ENCODE measurements at regions not wholly inside any gene's neighbourhood (a gene's known extent, or its start where the extent isn't known, plus 50 kb on each side); places are given as distances from the start of the nearest gene placed in this dataset.

DNA sequence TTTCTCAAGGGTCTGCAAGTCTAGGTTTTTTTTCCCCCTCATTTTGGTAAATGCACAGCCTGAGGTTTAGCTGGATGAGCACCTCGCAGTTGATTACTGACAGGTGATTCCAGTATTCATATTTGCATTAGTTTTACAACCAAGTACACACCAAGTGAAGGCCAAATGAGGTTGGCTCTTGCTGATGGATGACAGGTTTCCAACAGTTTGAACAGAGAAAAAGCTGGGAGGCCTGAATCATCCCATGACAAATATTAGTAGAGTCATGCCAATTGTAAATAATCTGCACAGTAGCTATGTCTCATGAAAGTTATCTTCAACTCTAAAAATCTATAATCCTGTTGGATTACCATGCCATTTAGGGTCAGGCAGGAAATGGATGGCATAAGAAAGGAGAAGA, 399.8 kb downstream of the HTR7 start:
- no peak overlapping the region for H3K4me3 ChIP-seq (ENCODE audit: control insufficient read depth, low read depth, low read length)
- TF ChIP-seq, protein P1, sequence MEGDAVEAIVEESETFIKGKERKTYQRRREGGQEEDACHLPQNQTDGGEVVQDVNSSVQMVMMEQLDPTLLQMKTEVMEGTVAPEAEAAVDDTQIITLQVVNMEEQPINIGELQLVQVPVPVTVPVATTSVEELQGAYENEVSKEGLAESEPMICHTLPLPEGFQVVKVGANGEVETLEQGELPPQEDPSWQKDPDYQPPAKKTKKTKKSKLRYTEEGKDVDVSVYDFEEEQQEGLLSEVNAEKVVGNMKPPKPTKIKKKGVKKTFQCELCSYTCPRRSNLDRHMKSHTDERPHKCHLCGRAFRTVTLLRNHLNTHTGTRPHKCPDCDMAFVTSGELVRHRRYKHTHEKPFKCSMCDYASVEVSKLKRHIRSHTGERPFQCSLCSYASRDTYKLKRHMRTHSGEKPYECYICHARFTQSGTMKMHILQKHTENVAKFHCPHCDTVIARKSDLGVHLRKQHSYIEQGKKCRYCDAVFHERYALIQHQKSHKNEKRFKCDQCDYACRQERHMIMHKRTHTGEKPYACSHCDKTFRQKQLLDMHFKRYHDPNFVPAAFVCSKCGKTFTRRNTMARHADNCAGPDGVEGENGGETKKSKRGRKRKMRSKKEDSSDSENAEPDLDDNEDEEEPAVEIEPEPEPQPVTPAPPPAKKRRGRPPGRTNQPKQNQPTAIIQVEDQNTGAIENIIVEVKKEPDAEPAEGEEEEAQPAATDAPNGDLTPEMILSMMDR (IDR thresholded peaks at IDR 0.05; ENCODE audit: control insufficient read depth, insufficient read depth, low read depth, low read length, missing control alignments): no peak
- DNase-seq (ENCODE audit: low read depth): no peak

DNA sequence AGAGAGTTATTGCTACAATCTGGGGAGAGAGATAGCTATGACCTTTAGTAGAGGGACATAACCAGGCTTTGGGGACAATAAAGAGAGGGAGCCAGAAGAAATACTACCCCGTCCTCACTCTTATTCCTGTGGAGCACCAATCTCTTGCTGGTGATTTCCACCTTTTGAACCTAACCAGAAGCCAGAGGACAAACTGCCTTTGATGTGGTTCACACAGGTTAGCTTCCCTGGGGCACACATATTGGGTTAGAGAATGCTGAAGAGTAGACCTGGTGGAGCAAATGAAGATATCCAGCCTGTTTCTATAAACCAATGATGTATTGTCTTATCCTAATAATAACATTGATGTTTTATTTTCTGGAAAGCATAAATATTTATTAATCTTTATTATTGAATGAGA, 399.3 kb downstream of the HTR7 start:
- DNase-seq (ENCODE audit: low read depth): no peak
- TF ChIP-seq, protein P1 (IDR thresholded peaks at IDR 0.05; ENCODE audit: control insufficient read depth, insufficient read depth, low read depth, low read length, missing control alignments): no peak
- no peak overlapping the region for H3K4me3 ChIP-seq (ENCODE audit: control insufficient read depth, low read depth, low read length)

DNA sequence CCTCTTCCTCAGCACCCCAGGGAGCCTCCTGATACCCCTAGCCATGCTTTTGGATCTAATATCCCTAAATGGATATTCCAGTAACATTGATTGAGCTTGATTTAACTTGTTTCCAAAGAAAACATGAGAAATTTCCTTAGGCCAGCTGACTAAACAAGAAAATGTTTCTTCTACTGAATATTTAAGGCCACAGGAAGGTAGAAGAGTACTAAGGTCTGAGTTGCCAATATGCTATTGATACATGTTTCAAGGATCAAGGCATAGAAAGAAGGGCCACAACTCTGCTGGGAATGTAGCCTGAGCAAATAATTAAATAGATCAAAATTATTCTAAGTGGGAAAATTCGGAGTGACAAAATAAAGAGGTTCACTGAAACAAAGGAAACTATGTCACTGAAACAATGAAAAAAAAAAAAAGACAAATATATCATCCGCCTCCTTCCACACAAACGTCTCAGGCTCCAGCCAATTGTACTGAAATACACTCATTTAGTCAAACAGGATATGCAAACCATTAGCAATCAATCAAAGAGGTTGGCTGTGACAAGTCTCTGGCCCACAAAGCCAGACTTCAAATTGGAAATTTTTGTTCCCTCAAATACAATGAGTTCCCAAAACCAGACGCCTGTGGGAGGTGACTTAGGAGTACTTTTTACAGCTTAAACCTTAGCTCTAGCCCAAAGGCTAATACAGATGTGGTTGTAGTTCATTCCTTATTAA, 396.2 kb downstream of the HTR7 start:
- no peak for DNase-seq (ENCODE audit: low read depth)
- TF ChIP-seq, protein P1 (IDR thresholded peaks at IDR 0.05; ENCODE audit: control insufficient read depth, insufficient read depth, low read depth, low read length, missing control alignments): no peak
- H3K4me3 ChIP-seq (ENCODE audit: control insufficient read depth, low read depth, low read length): no peak overlapping the region

DNA sequence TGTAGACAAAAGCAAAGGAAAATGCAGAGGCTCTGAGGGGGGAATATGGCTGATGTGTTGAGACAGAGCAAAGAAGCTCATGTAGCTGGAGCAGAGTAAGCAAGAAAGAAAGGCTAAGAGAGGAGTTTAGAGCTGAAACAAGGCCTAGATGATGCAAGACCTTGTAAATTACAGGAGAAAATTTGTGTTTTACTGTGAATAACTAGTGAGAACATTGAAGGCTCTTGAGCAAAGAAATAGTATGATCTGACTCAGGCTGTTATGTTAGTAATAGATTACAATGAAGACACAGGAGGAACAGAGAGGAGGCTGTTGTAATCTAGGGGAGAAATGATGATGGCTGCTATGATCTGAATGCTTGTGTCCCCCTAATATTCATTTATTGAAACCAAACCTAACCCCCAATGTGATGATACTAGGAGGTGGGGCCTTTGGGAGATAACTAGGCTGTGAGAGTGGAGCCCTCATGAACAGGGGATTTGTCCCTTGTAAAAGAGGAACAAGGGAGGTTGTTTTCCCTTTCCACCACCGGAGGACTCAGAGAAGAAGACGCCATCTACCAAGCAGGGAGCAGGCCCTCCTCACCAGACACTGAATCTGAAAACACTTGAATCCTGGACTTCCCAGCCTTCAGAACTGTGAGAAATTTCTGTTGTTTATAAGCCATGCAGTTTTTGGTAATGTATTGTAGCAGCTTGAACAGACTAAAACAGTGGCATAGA, 394.9 kb downstream of the HTR7 start:
- TF ChIP-seq, protein P1 (IDR thresholded peaks at IDR 0.05; ENCODE audit: control insufficient read depth, insufficient read depth, low read depth, low read length, missing control alignments): no peak
- H3K4me3 ChIP-seq (ENCODE audit: control insufficient read depth, low read depth, low read length): no peak overlapping the region
- peak; percentile 16 for DNase-seq (ENCODE audit: low read depth)

DNA sequence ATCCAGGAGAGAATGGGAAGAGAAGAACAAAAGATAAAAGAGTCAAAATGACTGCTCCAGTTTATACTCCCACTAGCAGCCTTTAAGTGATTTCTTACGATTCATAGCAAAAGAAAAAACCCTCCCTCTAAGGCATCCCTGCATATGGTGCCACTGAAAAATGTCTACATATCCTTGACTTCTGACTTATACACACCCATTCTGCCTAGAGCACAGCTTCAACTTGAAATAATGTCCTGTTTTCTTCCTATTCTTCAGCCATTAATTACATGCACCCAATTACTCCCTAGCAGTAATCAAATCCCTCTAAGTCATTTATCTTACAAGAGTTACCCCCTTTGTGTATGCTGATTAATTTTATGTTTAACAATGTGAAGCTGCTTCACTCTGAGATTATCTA, 393.5 kb downstream of the HTR7 start:
- TF ChIP-seq, protein P1 (IDR thresholded peaks at IDR 0.05; ENCODE audit: control insufficient read depth, insufficient read depth, low read depth, low read length, missing control alignments): no peak

DNA sequence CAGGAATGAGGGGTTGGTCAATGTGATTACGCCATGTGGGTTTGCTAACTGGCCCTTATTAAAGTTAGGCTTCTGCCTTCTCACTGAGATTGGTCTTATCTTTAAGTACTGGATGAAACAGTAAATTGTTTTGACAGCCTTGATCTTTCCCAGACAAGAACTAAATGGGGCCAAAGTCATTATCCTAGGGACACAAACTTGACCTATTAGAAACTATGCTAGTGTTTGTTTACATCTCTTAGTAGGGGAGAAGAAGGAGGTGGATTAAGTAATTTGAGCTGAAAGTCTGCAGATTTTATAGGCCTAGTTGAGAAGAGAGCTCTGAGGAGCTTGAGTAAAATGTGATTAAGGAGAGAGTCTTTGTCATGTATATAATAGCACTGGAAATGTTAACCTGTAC, 386.9 kb downstream of the HTR7 start:
- no peak for DNase-seq (ENCODE audit: low read depth)
- no peak overlapping the region for H3K4me3 ChIP-seq (ENCODE audit: control insufficient read depth, low read depth, low read length)
- TF ChIP-seq, protein P1 (IDR thresholded peaks at IDR 0.05; ENCODE audit: control insufficient read depth, insufficient read depth, low read depth, low read length, missing control alignments): no peak

More for the DNA sequence above, 393.5 kb downstream of the HTR7 start:
- no peak overlapping the region for H3K4me3 ChIP-seq (ENCODE audit: control insufficient read depth, low read depth, low read length)
- no peak for DNase-seq (ENCODE audit: low read depth)

All from AG09309 (cell line).